Left lung (tissue), 4 donors: ENCODE measurements at regions not wholly inside any gene's neighbourhood (a gene's known extent, or its start where the extent isn't known, plus 50 kb on each side); places are given as distances from the start of the nearest gene placed in this dataset.

Experiments used
- ATAC-seq: fragments of 200-7000 bp; cut with Tn5 transposase; one replicate; pipeline ENCODE4 v1.9.1; 2020; ENCODE audit warnings: moderate library complexity
- DNase-seq, 4 donors: peaks; one replicate each; pipeline ENCODE4 v3.0.0-alpha.2; 2013 to 2020
- H3K27ac ChIP-seq, 2 donors: fragments of 200-600 bp; sonication (generic) in 1 of 2; one replicate each; pipeline versions ENCODE4 v1.5.0 to v1.8.0; 2020 to 2021
- H3K27me3 ChIP-seq, 2 donors: fragments of 200-600 bp; sonication (generic) in 1 of 2; one replicate each; pipeline versions ENCODE4 v1.5.0 to v1.8.0; 2020 to 2021
- H3K36me3 ChIP-seq, 2 donors: fragments of 200-600 bp; sonication (generic) in 1 of 2; one replicate each; pipeline versions ENCODE4 v1.5.0 to v1.8.0; 2020 to 2021
- H3K4me1 ChIP-seq, 2 donors: fragments of 200-600 bp; one replicate each; pipeline ENCODE4 v1.8.0; 2021
- H3K4me3 ChIP-seq, 2 donors: fragments of 200-600 bp; sonication (generic) in 1 of 2; one replicate each; pipeline versions ENCODE4 v1.5.0 to v1.8.0; 2020 to 2021; ENCODE audit warnings: mild to moderate bottlenecking in 1 of 2
- H3K9me3 ChIP-seq, 2 donors: fragments of 200-600 bp; sonication (generic) in 1 of 2; one replicate each; pipeline versions ENCODE4 v1.5.0 to v1.8.0; 2020 to 2021
- intact Hi-C, 2 donors: fragments of 100-400 bp; cut with DNase I; formaldehyde crosslinking; loops; one replicate each; pipeline versions ENCODE4 v1.11.2 to v1.14.2; 2022
- TF ChIP-seq, protein P1 (sequence below), 2 donors: fragments of 200-600 bp; sonication (generic) in 1 of 2; IDR thresholded peaks; one replicate each; pipeline versions ENCODE4 v1.5.0 to v1.8.0; 2021; ENCODE audit warnings: antibody characterized with exemption in 2 of 2
- donor health status: DM: no; HTN: yes; CAD: no.
- donor health status: DM: no; HTN: no; CAD: no.

DNA sequence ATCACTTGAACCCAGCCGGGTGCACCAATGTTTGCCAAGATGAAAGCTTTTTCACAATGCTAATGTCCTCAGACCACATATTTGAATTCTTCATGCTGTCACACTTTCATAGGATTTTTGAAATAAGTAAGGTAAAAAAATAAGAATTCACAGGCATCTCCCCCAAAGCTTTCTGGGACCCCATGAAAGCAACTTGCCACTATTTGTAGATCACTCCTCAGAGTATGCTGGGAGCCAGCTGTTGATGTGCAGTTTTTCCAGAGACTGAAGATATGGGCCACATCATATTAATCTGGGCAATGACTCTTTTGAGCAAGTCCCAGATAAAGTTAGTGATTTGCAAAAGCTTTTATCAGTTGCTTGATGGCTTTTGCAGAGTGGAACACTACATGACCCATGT is 507.9 kb downstream of the RASEF start:
- Histone ChIP-seq H3K27ac (no peak overlapping the region), H3K4me1 (no peaks in the 10 kb centered on the region), H3K36me3 (no peaks in the 10 kb centered on the region), H3K9me3 (no peaks in the 10 kb centered on the region), H3K27me3 (no peaks in the 10 kb centered on the region), H3K4me3 (no peak overlapping the region)
- TF ChIP-seq, protein P1, sequence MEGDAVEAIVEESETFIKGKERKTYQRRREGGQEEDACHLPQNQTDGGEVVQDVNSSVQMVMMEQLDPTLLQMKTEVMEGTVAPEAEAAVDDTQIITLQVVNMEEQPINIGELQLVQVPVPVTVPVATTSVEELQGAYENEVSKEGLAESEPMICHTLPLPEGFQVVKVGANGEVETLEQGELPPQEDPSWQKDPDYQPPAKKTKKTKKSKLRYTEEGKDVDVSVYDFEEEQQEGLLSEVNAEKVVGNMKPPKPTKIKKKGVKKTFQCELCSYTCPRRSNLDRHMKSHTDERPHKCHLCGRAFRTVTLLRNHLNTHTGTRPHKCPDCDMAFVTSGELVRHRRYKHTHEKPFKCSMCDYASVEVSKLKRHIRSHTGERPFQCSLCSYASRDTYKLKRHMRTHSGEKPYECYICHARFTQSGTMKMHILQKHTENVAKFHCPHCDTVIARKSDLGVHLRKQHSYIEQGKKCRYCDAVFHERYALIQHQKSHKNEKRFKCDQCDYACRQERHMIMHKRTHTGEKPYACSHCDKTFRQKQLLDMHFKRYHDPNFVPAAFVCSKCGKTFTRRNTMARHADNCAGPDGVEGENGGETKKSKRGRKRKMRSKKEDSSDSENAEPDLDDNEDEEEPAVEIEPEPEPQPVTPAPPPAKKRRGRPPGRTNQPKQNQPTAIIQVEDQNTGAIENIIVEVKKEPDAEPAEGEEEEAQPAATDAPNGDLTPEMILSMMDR (IDR thresholded peaks at IDR 0.05), result no peak
- ATAC-seq, result no peak
- intact Hi-C loops, result no loop called here
- peak in 1 of 4 donors; percentile 67 for DNase-seq

DNA sequence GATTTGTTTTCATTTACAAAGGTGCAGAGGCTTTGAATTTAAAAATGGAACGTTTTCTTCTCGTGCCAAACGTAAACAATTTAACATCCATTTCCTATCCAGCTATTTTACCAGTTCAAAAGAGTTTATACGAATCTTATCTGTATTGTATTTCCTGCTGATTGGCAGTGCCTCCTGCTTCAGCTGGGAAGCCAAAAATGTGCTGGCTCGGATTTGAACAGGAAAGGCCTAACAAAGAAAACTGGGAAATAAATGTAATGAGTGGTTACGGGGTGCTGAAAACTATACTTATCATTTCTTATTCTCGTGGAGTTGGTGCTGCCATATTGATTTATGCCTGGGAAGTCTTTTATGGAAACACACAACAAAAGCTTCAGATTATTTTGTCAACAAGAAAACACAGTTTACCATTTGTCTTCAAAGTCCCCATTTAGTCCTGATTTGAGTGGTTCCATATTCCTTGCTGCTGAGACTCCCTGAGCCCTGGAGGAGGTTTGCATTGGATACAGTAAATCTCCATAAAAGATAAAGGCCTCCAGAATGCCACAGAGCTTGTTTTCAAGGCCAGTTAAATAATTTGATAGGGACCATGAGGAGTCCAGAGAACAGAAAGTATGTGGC is 507.4 kb downstream of the RASEF start:
- intact Hi-C loops, result no loop called here
- no peaks in the 10 kb centered on the region for H3K4me1 ChIP-seq
- no peaks in the 10 kb centered on the region for H3K36me3 ChIP-seq
- DNase-seq, result peak in 2 of 4 donors; percentile 69 to 78
- H3K9me3 ChIP-seq, result no peaks in the 10 kb centered on the region
- H3K4me3 ChIP-seq, result no peak overlapping the region
- TF ChIP-seq, protein P1 (IDR thresholded peaks at IDR 0.05), result no peak
- H3K27ac ChIP-seq, result no peak overlapping the region
- ATAC-seq, result no peak
- H3K27me3 ChIP-seq, result no peaks in the 10 kb centered on the region

DNA sequence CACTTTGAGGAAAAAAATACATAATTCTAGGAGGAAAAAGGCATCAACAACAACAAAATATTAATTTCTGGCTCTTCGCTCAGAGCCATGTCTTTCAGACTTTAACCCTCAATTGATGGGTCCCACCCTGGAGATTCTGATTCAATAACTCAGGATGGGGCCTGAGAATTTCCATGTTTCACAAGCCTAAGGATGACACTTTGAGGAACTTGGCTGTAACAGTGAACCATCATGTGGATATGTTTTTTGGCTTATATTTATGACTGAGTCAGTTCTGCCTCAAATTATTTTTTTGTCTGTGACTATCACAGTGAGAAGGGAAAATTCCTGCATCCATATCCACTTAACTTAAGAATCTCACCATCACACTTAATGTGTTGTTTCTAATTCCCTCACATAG is 504.6 kb downstream of the RASEF start:
- no peak overlapping the region for H3K4me3 ChIP-seq
- ATAC-seq (no peak), DNase-seq (no peak)
- no peaks in the 10 kb centered on the region for H3K27me3 ChIP-seq
- H3K9me3 ChIP-seq, result no peaks in the 10 kb centered on the region
- H3K36me3 ChIP-seq, result no peaks in the 10 kb centered on the region
- no peaks in the 10 kb centered on the region for H3K4me1 ChIP-seq
- H3K27ac ChIP-seq, result no peak overlapping the region
- intact Hi-C loops, result no loop called here
- TF ChIP-seq, protein P1 (IDR thresholded peaks at IDR 0.05), result no peak

DNA sequence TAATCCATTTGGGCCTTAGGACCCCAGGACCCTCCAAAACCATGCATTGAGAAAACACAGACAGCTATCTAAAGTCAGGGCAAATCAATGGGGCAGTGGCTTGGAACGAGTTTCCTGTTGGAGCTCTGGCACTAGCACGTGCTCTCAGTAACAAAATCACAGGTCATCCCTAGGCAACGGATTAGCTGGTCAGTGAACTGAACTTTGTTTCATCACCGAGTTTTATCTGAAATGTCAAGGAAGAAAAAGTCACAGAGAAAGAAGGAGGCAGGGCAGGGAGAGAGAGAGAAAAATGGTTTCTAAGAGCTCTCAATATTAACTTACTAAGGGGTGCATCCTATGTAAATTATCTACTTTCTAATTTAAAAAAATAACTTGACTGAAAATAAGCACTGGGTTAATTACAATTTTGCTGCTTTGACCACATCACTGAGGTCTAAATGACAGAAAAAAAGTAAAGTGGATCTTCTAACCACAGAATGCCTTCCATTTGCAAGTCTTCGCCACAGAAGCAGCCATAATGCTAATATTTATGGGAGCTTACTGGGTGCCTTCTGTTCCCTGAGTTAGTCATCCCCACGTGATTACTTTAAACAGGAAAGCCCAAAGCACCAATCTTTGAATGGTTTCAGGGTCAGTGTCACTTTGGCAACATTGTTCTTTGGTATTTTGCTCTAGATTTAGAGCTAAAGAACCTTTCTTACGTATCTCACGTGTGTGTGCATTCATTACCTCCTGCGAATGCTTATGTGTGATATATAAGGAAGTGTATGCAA is 503.9 kb downstream of the RASEF start:
- no peak for DNase-seq
- ATAC-seq, result no peak
- intact Hi-C loops, result no loop called here
- no peaks in the 10 kb centered on the region for H3K4me1 ChIP-seq
- TF ChIP-seq, protein P1 (IDR thresholded peaks at IDR 0.05), result no peak
- no peaks in the 10 kb centered on the region for H3K36me3 ChIP-seq
- H3K9me3 ChIP-seq, result peaks cover 0 to 6% of the 10 kb centered on the region in 2 donors
- no peaks in the 10 kb centered on the region for H3K27me3 ChIP-seq
- no peak overlapping the region for H3K27ac ChIP-seq
- no peak overlapping the region for H3K4me3 ChIP-seq

DNA sequence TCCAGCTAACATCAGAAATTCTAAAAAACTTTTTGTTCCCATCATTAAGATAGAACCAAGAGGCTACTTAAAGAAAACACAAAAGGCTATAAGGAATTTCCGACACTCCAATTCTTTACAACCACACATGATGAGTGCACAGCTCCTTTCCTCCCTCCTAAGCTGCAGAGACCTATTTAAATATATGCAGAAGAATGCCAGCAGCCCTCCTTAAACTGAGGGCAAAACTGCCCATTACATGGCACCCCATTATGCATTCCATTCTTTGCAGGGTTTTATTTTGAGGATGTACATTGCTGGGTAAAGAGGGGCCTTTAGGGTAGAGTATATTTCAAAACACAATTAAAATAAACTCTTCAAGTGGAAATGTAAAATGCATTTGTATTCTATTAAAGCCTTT is 502.9 kb downstream of the RASEF start:
- peaks cover 0 to 6% of the 10 kb centered on the region in 2 donors for H3K9me3 ChIP-seq
- DNase-seq, result no peak
- peak; percentile 55 for ATAC-seq
- no peaks in the 10 kb centered on the region for H3K4me1 ChIP-seq
- H3K27me3 ChIP-seq, result no peaks in the 10 kb centered on the region
- H3K4me3 ChIP-seq, result no peak overlapping the region
- peak overlapping the region in 1 of 2 donors; percentile 75 for H3K27ac ChIP-seq
- intact Hi-C loops, result no loop called here
- H3K36me3 ChIP-seq, result no peaks in the 10 kb centered on the region
- TF ChIP-seq, protein P1 (IDR thresholded peaks at IDR 0.05), result no peak
